H1 (cell line): ENCODE measurements at regions not wholly inside any gene's neighbourhood (a gene's known extent, or its start where the extent isn't known, plus 50 kb on each side); places are given as distances from the start of the nearest gene placed in this dataset.

ENCODE experiments used
- CTCF ChIA-PET: fragments of 300-600 bp; sonication (Branson Sonifier 250); formaldehyde crosslinking; loops from one replicate; lab custom pipeline; 2021; ENCODE audit not compliant: partially characterized antibody; lab: Charles Lee
- POLR2A ChIA-PET: fragments of 300-600 bp; sonication (Branson Sonifier 250); formaldehyde crosslinking; loops from one replicate; lab custom pipeline; 2021; ENCODE audit warnings: inconsistent platforms; ENCODE audit not compliant: partially characterized antibody; lab: Charles Lee
- DNase-seq, 2 experiments: peaks; one replicate each; pipeline versions ENCODE4 v3.0.0 to v3.0.0-alpha.2; 2010 to 2022; ENCODE audit warnings: low spot score in 2 of 2, low read depth in 1 of 2, mixed read lengths in 1 of 2
- FAIRE-seq: peaks from 2 replicates; lab custom pipeline; 2011; peaks lifted over from hg19 to GRCh38; lab: Jason Lieb, UNC
- H2AFZ ChIP-seq: 2 replicates; pipeline ENCODE4 v1.8.1; 2012; ENCODE audit warnings: low read length, inconsistent platforms
- H2AK5ac ChIP-seq: 2 replicates; pipeline ENCODE4 v1.6.1; 2013; ENCODE audit warnings: low read depth, low read length
- H2BK120ac ChIP-seq: replicated peaks from 2 replicates; pipeline ENCODE3; 2013; ENCODE audit warnings: low read depth, low read length, inconsistent platforms
- H2BK12ac ChIP-seq: 2 replicates; pipeline ENCODE4 v1.6.1; 2013; ENCODE audit warnings: low read depth, low read length
- H2BK15ac ChIP-seq: 2 replicates; pipeline ENCODE4 v1.6.1; 2013; ENCODE audit warnings: low read length
- H2BK20ac ChIP-seq: 2 replicates; pipeline ENCODE4 v1.6.1; 2013; ENCODE audit warnings: low read length
- H2BK5ac ChIP-seq: 2 replicates; pipeline ENCODE4 v1.6.1; 2013; ENCODE audit warnings: low read depth, low read length
- H3K14ac ChIP-seq: 2 replicates; pipeline ENCODE4 v1.6.1; 2013; ENCODE audit warnings: inconsistent platforms; ENCODE audit not compliant: insufficient read length
- H3K18ac ChIP-seq: 2 replicates; pipeline ENCODE4 v1.6.1; 2013; ENCODE audit warnings: low read length; ENCODE audit errors: extremely low read depth
- H3K23ac ChIP-seq: 2 replicates; pipeline ENCODE4 v1.6.1; 2013; ENCODE audit warnings: inconsistent platforms; ENCODE audit not compliant: insufficient read length
- H3K23me2 ChIP-seq: 2 replicates; pipeline ENCODE4 v1.6.1; 2013; ENCODE audit warnings: low read depth, low read length
- H3K27ac ChIP-seq: 2 replicates; pipeline ENCODE4 v1.6.1; 2011; ENCODE audit warnings: low read depth, low read length, inconsistent platforms
- H3K27me3 ChIP-seq, 4 experiments: replicated peaks in 1 of 4; 1 replicate in 1 of 4; 2 replicates in 3 of 4; pipeline versions ENCODE4 v1.6.1 to v1.8.1; 2011 to 2013; ENCODE audit warnings: low read length in 3 of 4, mild to moderate bottlenecking in 3 of 4, inconsistent platforms in 2 of 4, mixed read lengths in 2 of 4, moderate library complexity in 1 of 4; ENCODE audit not compliant: control insufficient read depth in 3 of 4, insufficient read depth in 3 of 4; ENCODE audit errors: extremely low read depth in 1 of 4
- H3K36me3 ChIP-seq, 4 experiments: 2 replicates each; pipeline versions ENCODE4 v1.6.1 to v1.8.1; 2011 to 2013; ENCODE audit warnings: mild to moderate bottlenecking in 4 of 4, low read length in 3 of 4, moderate library complexity in 2 of 4, control low read depth in 1 of 4, inconsistent platforms in 1 of 4; ENCODE audit not compliant: insufficient read depth in 4 of 4, control insufficient read depth in 2 of 4
- H3K4ac ChIP-seq: replicated peaks from 2 replicates; pipeline ENCODE3; 2013; ENCODE audit warnings: low read length, low read depth, mixed read lengths, inconsistent platforms; ENCODE audit not compliant: insufficient read length
- H3K4me1 ChIP-seq, 4 experiments: replicated peaks in 1 of 4; 1 replicate in 1 of 4; 2 replicates in 3 of 4; pipeline versions ENCODE4 v1.6.1 to v1.8.1; 2011 to 2013; ENCODE audit warnings: low read length in 3 of 4, inconsistent platforms in 2 of 4, mixed read lengths in 1 of 4; ENCODE audit not compliant: insufficient read depth in 4 of 4, control insufficient read depth in 3 of 4
- H3K4me2 ChIP-seq, 2 experiments: 2 replicates each; pipeline versions ENCODE4 v1.6.1 to v1.8.1; 2011 to 2013; ENCODE audit warnings: low read depth in 2 of 2, low read length in 2 of 2, control low read depth in 1 of 2, inconsistent platforms in 1 of 2, mild to moderate bottlenecking in 1 of 2; ENCODE audit not compliant: insufficient read depth in 1 of 2
- H3K4me3 ChIP-seq, 4 experiments: fragments of 200-600, 300-600 bp in 1 of 4; sonication (generic), shearing (Covaris generic), sonication (Bioruptor Twin) in 1 of 4; 2 replicates each; pipeline versions ENCODE4 v1.5.1 to v1.8.1; 2011 to 2016; ENCODE audit warnings: low read length in 4 of 4, low read depth in 3 of 4, control low read depth in 2 of 4, inconsistent platforms in 2 of 4, mild to moderate bottlenecking in 2 of 4, mixed read lengths in 1 of 4, moderate library complexity in 1 of 4; ENCODE audit not compliant: insufficient read depth in 2 of 4; ENCODE audit errors: extremely low read depth in 1 of 4
- H3K56ac ChIP-seq: replicated peaks from 2 replicates; pipeline ENCODE3; 2013; ENCODE audit warnings: low read depth, mild to moderate bottlenecking, mixed read lengths, low read length, inconsistent platforms; ENCODE audit not compliant: insufficient read length
- H3K79me1 ChIP-seq: 2 replicates; pipeline ENCODE4 v1.6.1; 2013; ENCODE audit warnings: low read depth, low read length, control low read depth
- H3K79me2 ChIP-seq, 2 experiments: 2 replicates each; pipeline versions ENCODE4 v1.6.1 to v1.8.1; 2012 to 2013; ENCODE audit warnings: low read length in 2 of 2, mild to moderate bottlenecking in 2 of 2, inconsistent platforms in 1 of 2; ENCODE audit not compliant: insufficient read depth in 2 of 2, control insufficient read depth in 1 of 2
- H3K9ac ChIP-seq, 4 experiments: replicated peaks in 1 of 4; 1 replicate in 1 of 4; 2 replicates in 3 of 4; pipeline versions ENCODE4 v1.6.1 to v1.8.1; 2011 to 2013; ENCODE audit warnings: low read depth in 3 of 4, low read length in 3 of 4, control low read depth in 2 of 4, mild to moderate bottlenecking in 2 of 4, moderate library complexity in 2 of 4, inconsistent platforms in 1 of 4; ENCODE audit errors: extremely low read depth in 1 of 4
- H3K9me3 ChIP-seq, 2 experiments: 2 replicates each; pipeline versions ENCODE4 v1.6.1 to v1.8.1; 2012 to 2013; ENCODE audit warnings: mild to moderate bottlenecking in 2 of 2, moderate library complexity in 2 of 2, control low read depth in 1 of 2, inconsistent platforms in 1 of 2, low read depth in 1 of 2, low read length in 1 of 2, mixed read lengths in 1 of 2; ENCODE audit not compliant: insufficient read depth in 2 of 2
- H4K20me1 ChIP-seq, 2 experiments: replicated peaks in 1 of 2; 2 replicates each; pipeline versions ENCODE3 to v1.8.1; 2011 to 2013; ENCODE audit warnings: inconsistent platforms in 2 of 2, low read length in 2 of 2, mild to moderate bottlenecking in 1 of 2; ENCODE audit not compliant: insufficient read depth in 2 of 2, control insufficient read depth in 1 of 2
- H4K5ac ChIP-seq: 2 replicates; pipeline ENCODE4 v1.6.1; 2013; ENCODE audit warnings: low read length, low read depth, mixed read lengths, inconsistent platforms; ENCODE audit not compliant: insufficient read length
- H4K8ac ChIP-seq: 2 replicates; pipeline ENCODE4 v1.8.0; 2013; ENCODE audit warnings: mild to moderate bottlenecking, moderate library complexity, low read length, inconsistent platforms; ENCODE audit not compliant: insufficient read depth; ENCODE audit errors: extremely low read depth
- H4K91ac ChIP-seq: replicated peaks from 2 replicates; pipeline ENCODE3; 2013; ENCODE audit warnings: low read length, mixed read lengths, inconsistent platforms; ENCODE audit not compliant: insufficient read length
- ASH2L ChIP-seq: fragments of 200-600, 300-600 bp; sonication (generic); IDR thresholded peaks from one replicate; pipeline ENCODE4 v1.7.1; 2017; ENCODE audit warnings: low read length
- ATF3 ChIP-seq: IDR thresholded peaks from 2 replicates; pipeline ENCODE4 v1.6.1; 2011; ENCODE audit warnings: low read depth, mild to moderate bottlenecking, low read length; ENCODE audit not compliant: insufficient read depth
- GTF2F1 ChIP-seq: IDR thresholded peaks from 2 replicates; pipeline ENCODE4 v1.6.1; 2012; ENCODE audit warnings: low read depth, low read length, improper control_type of control experiment, borderline replicate concordance
- KDM5A ChIP-seq: fragments of 200-600 bp; IDR thresholded peaks from 2 replicates; pipeline ENCODE4 v1.7.1; 2012; ENCODE audit warnings: mild to moderate bottlenecking, low read length, inconsistent platforms, mixed read lengths
- NRF1 ChIP-seq: IDR thresholded peaks from 2 replicates; pipeline ENCODE4 v1.6.1; 2011; ENCODE audit warnings: mild to moderate bottlenecking, low read depth, low read length, improper control_type of control experiment
- RNF2 ChIP-seq: fragments of 200-900, 300-1000 bp; sonication (generic); IDR thresholded peaks from 2 replicates; pipeline ENCODE4 v1.7.1; 2016; ENCODE audit warnings: borderline replicate concordance, low read depth, mild to moderate bottlenecking, antibody characterized with exemption, low read length; ENCODE audit not compliant: poor library complexity, severe bottlenecking; ENCODE audit errors: missing control alignments
- RXRA ChIP-seq: IDR thresholded peaks from 2 replicates; pipeline ENCODE4 v1.6.1; 2011; ENCODE audit warnings: low read depth, mild to moderate bottlenecking, low read length, moderate library complexity; ENCODE audit not compliant: insufficient read depth
- SIX5 ChIP-seq: IDR thresholded peaks from 2 replicates; pipeline ENCODE4 v1.6.1; 2011; ENCODE audit warnings: mild to moderate bottlenecking, low read depth, low read length
- SRF ChIP-seq: IDR thresholded peaks from 2 replicates; pipeline ENCODE4 v1.6.1; 2011; ENCODE audit warnings: mild to moderate bottlenecking, low read depth, low read length, moderate library complexity
- TBP ChIP-seq: IDR thresholded peaks from 2 replicates; pipeline ENCODE4 v1.6.1; 2011; ENCODE audit warnings: low read depth, low read length, improper control_type of control experiment
- WGBS, 2 experiments: shearing (Covaris generic) in 1 of 2; methylation state at CpG; one replicate each; pipeline versions ENCODE4 v1.1.6 to v1.1.7; 2013 to 2015; ENCODE audit warnings: low lambda C conversion rate in 2 of 2, mixed read lengths in 2 of 2, inconsistent platforms in 1 of 2, low coverage in 1 of 2, missing lambda C conversion rate in 1 of 2; ENCODE audit not compliant: insufficient replicate concordance in 2 of 2, insufficient coverage in 1 of 2, insufficient read length in 1 of 2; ENCODE audit errors: extremely low coverage in 1 of 2, missing lambda C conversion rate in 1 of 2; 5-methylcytosine and 5-hydroxymethylcytosine counted together
- TF ChIP-seq, protein P1 (sequence below): IDR thresholded peaks from 2 replicates; pipeline ENCODE4 v1.6.1; 2011; ENCODE audit warnings: low read length, improper control_type of control experiment

- Histone ChIP-seq H3K23me2 (no peaks in the 10 kb centered on the region), H3K23ac (no peak overlapping the region), H3K14ac (no peak overlapping the region), H2BK5ac (no peak overlapping the region), H2AK5ac (no peak overlapping the region), H3K56ac (no peak overlapping the region), H3K9me3 (no peaks in the 10 kb centered on the region), H3K79me2 (no peaks in the 10 kb centered on the region), H2BK12ac (no peak overlapping the region), H4K8ac (no peak overlapping the region), H3K27ac (no peak overlapping the region), H2BK20ac (no peak overlapping the region), H2AFZ (no peak overlapping the region), H3K4me1 (peaks cover 0 to 5% (median 0%) of the 10 kb centered on the region in 4 experiments; a peak in 2 of 7 replicates), H3K4ac (no peak overlapping the region), H2BK120ac (no peak overlapping the region), H3K4me3 (no peak overlapping the region), H4K5ac (no peak overlapping the region), H3K79me1 (no peaks in the 10 kb centered on the region), H3K18ac (no peak overlapping the region), H4K20me1 (peaks cover 0 to 2% of the 10 kb centered on the region in 2 experiments), H3K4me2 (no peak overlapping the region), H3K9ac (no peak overlapping the region), H3K36me3 (no peaks in the 10 kb centered on the region; a peak in 2 of 8 replicates), H3K27me3 (no peaks in the 10 kb centered on the region), H4K91ac (no peak overlapping the region), H2BK15ac (no peak overlapping the region)
- 91% methylated on average over 16 of the region's 16 CpGs; no CpG with 5 or more reads in 1 of the 2 experiments for WGBS, 2 experiments
- POLR2A ChIA-PET, result no interaction called here
- DNase-seq (no peak), FAIRE-seq (no peak)
- CTCF ChIA-PET, result interaction anchor here (0.6 to 5.7 kb wide), 4 partner anchors 11 to 113 kb away, joined by 4 to 48 read pairs (median 4); no protein-coding TSS in a partner anchor
- no peak for TF ChIP-seq SIX5
- no peak for TF ChIP-seq ATF3
- no peak for TF ChIP-seq RNF2
- TF ChIP-seq TBP, result no peak
- TF ChIP-seq SRF, result no peak
- TF ChIP-seq, protein P1, sequence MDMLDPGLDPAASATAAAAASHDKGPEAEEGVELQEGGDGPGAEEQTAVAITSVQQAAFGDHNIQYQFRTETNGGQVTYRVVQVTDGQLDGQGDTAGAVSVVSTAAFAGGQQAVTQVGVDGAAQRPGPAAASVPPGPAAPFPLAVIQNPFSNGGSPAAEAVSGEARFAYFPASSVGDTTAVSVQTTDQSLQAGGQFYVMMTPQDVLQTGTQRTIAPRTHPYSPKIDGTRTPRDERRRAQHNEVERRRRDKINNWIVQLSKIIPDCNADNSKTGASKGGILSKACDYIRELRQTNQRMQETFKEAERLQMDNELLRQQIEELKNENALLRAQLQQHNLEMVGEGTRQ, result no peak
- TF ChIP-seq NRF1, result no peak
- TF ChIP-seq ASH2L, result no peak
- TF ChIP-seq KDM5A, result no peak
- TF ChIP-seq GTF2F1, result no peak
- no peak for TF ChIP-seq RXRA
These were observed 71.2 kb downstream of the RMI2 start for GRCh38 chr16:11416228-11417001.
